Hindlimb muscle (tissue), 1 donor: ENCODE measurements at regions not wholly inside any gene's neighbourhood (a gene's known extent, or its start where the extent isn't known, plus 50 kb on each side); places are given as distances from the start of the nearest gene placed in this dataset.
"Not testable (repeated sequence)": the region's sequence is repeated elsewhere in the genome, so short reads cannot be mapped to it uniquely, and the experiment has no call there.

Experiments used
- DNase-seq: peaks from one replicate; pipeline ENCODE4 v3.0.0-alpha.2; 2013

GRCh38 chr5:84783003-84783402 lies 398.3 kb upstream of the EDIL3 start:
- DNase-seq, result no peak

- DNase-seq, result no peak
Observed at GRCh38 chr5:84779186-84779585, 394.5 kb upstream of the EDIL3 start.

GRCh38 chr5:84764227-84764626 lies 379.5 kb upstream of the EDIL3 start:
- DNase-seq, result no peak

- DNase-seq, result no peak
Observed at GRCh38 chr5:84758008-84758407, 373.3 kb upstream of the EDIL3 start.

- no peak for DNase-seq
Observed at GRCh38 chr5:84752780-84753179, 368.1 kb upstream of the EDIL3 start.

- DNase-seq, result no peak
Observed at GRCh38 chr5:84748313-84748712, 363.6 kb upstream of the EDIL3 start.

GRCh38 chr5:84746280-84746679 lies 361.6 kb upstream of the EDIL3 start:
- DNase-seq, result not testable (repeated sequence)

GRCh38 chr5:84741056-84741455 lies 356.4 kb upstream of the EDIL3 start:
- DNase-seq, result no peak

- no peak for DNase-seq
Observed at GRCh38 chr5:84729326-84729725, 344.6 kb upstream of the EDIL3 start.

GRCh38 chr5:84727708-84728107 lies 343.0 kb upstream of the EDIL3 start:
- DNase-seq, result no peak

GRCh38 chr5:84725946-84726570 lies 341.4 kb upstream of the EDIL3 start:
- DNase-seq, result no peak

- no peak for DNase-seq
Observed at GRCh38 chr5:84724683-84725082, 340.0 kb upstream of the EDIL3 start.

- DNase-seq, result no peak
Observed at GRCh38 chr5:84724181-84724580, 339.5 kb upstream of the EDIL3 start.

GRCh38 chr5:84718377-84718776 lies 333.7 kb upstream of the EDIL3 start:
- no peak for DNase-seq

GRCh38 chr5:84715686-84716085 lies 331.0 kb upstream of the EDIL3 start:
- no peak for DNase-seq

GRCh38 chr5:84715091-84715490 lies 330.4 kb upstream of the EDIL3 start:
- no peak for DNase-seq

- no peak for DNase-seq
Observed at GRCh38 chr5:84709075-84709474, 324.4 kb upstream of the EDIL3 start.

- DNase-seq, result no peak
Observed at GRCh38 chr5:84706678-84707641, 322.3 kb upstream of the EDIL3 start.

- DNase-seq, result not testable (repeated sequence)
Observed at GRCh38 chr5:84700545-84700944, 315.9 kb upstream of the EDIL3 start.

GRCh38 chr5:84696651-84697050 lies 312.0 kb upstream of the EDIL3 start:
- DNase-seq, result no peak

GRCh38 chr5:84695330-84695729 lies 310.6 kb upstream of the EDIL3 start:
- no peak for DNase-seq

- DNase-seq, result no peak
Observed at GRCh38 chr5:84693256-84693655, 308.6 kb upstream of the EDIL3 start.

- DNase-seq, result peak; percentile 2
Observed at GRCh38 chr5:84688566-84688965, 303.9 kb upstream of the EDIL3 start.
